Natural killer cell (primary cell): ENCODE measurements at regions not wholly inside any gene's neighbourhood (a gene's known extent, or its start where the extent isn't known, plus 50 kb on each side); places are given as distances from the start of the nearest gene placed in this dataset.

Experiments used
- ATAC-seq, 3 donors: fragments of 150-1000 bp in 2 of 3; fragments of 200-7000 bp in 1 of 3; cut with Tn5 transposase; 1 replicate in 1 of 3; 2 replicates in 2 of 3; pipeline ENCODE4 v1.10.0; 2021; ENCODE audit warnings: mild to moderate bottlenecking in 2 of 3, moderate library complexity in 2 of 3
- DNase-seq, 2 donors: peaks; one replicate each; pipeline versions ENCODE4 v3.0.0 to v3.0.0-alpha.2; 2013 to 2021; ENCODE audit warnings: mixed read lengths in 1 of 2
- H3K27ac ChIP-seq: one replicate; pipeline ENCODE4 v1.5.1; 2013; ENCODE audit warnings: mild to moderate bottlenecking, low read length
- H3K27me3 ChIP-seq: one replicate; pipeline ENCODE4 v1.6.1; 2013; ENCODE audit warnings: low read length; ENCODE audit not compliant: control insufficient read depth, insufficient read depth
- H3K36me3 ChIP-seq: one replicate; pipeline ENCODE4 v1.6.1; 2013; ENCODE audit warnings: low read length; ENCODE audit not compliant: control insufficient read depth, insufficient read depth
- H3K4me1 ChIP-seq: one replicate; pipeline ENCODE4 v1.6.1; 2013; ENCODE audit warnings: low read length; ENCODE audit not compliant: control insufficient read depth, insufficient read depth
- H3K4me3 ChIP-seq: one replicate; pipeline ENCODE4 v1.5.1; 2013; ENCODE audit warnings: low read length
- H3K9me3 ChIP-seq: one replicate; pipeline ENCODE4 v1.6.1; 2013; ENCODE audit warnings: low read length; ENCODE audit not compliant: control insufficient read depth, insufficient read depth
- H3K27ac Mint-ChIP-seq, 2 donors: one replicate each; pipeline ENCODE4 v1.8.0; 2022; ENCODE audit warnings: mild to moderate bottlenecking in 2 of 2, mixed read lengths in 2 of 2, moderate library complexity in 1 of 2
- H3K27me3 Mint-ChIP-seq, 2 donors: one replicate each; pipeline ENCODE4 v1.8.0; 2022; ENCODE audit warnings: low read depth in 2 of 2, mixed read lengths in 2 of 2
- H3K36me3 Mint-ChIP-seq: one replicate; pipeline ENCODE4 v1.8.0; 2022; ENCODE audit warnings: mixed read lengths
- H3K4me1 Mint-ChIP-seq, 2 donors: one replicate each; pipeline ENCODE4 v1.8.0; 2022; ENCODE audit warnings: mixed read lengths in 2 of 2
- H3K4me3 Mint-ChIP-seq: one replicate; pipeline ENCODE4 v1.8.0; 2022; ENCODE audit warnings: mild to moderate bottlenecking, moderate library complexity, mixed read lengths
- H3K9me3 Mint-ChIP-seq, 2 donors: one replicate each; pipeline ENCODE4 v1.8.0; 2022; ENCODE audit warnings: mixed read lengths in 2 of 2
- WGBS: methylation state at CpG from one replicate; pipeline ENCODE4 v1.1.7; 2013; ENCODE audit warnings: missing lambda C conversion rate; ENCODE audit not compliant: insufficient coverage; 5-methylcytosine and 5-hydroxymethylcytosine counted together
- intact Hi-C: fragments of 100-400 bp; cut with micrococcal nuclease; formaldehyde crosslinking; loops from one replicate; pipeline ENCODE4 v1.14.2; 2022
- TF ChIP-seq, protein P1 (sequence below): fragments of 200-600 bp; IDR thresholded peaks from one replicate; pipeline ENCODE4 v1.8.0; 2022; ENCODE audit warnings: antibody characterized with exemption

DNA sequence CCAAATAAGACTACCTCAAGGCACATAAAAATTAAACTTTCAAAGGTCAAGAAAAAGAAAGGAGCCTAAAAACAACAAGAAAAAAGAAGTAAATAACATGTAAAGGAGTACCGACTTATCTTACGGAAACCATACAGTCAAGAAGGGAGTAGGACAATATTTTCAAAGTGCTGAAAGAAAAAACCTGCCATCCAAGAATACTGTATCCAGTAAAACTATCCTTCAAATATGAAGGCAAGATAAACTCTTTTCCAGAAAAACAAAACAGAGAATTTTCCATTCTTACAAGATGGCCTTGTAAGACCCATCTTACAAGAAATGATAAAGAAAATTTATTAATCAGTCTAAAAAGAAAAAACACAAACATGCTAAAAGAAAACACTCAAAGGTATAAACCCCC, 302.2 kb downstream of the LMBRD1 start:
- no peaks in the 10 kb centered on the region for H3K4me1 ChIP-seq
- intact Hi-C loops, result no loop called here
- peaks cover 12% of the 10 kb centered on the region in 2 donors for H3K9me3 Mint-ChIP-seq
- no peaks in the 10 kb centered on the region for H3K27me3 Mint-ChIP-seq
- H3K4me3 ChIP-seq, result no peak overlapping the region
- H3K4me1 Mint-ChIP-seq, result no peaks in the 10 kb centered on the region
- H3K36me3 ChIP-seq, result no peaks in the 10 kb centered on the region
- no peak overlapping the region for H3K27ac ChIP-seq
- no peak overlapping the region for H3K27ac Mint-ChIP-seq
- no peak overlapping the region for H3K4me3 Mint-ChIP-seq
- TF ChIP-seq, protein P1, sequence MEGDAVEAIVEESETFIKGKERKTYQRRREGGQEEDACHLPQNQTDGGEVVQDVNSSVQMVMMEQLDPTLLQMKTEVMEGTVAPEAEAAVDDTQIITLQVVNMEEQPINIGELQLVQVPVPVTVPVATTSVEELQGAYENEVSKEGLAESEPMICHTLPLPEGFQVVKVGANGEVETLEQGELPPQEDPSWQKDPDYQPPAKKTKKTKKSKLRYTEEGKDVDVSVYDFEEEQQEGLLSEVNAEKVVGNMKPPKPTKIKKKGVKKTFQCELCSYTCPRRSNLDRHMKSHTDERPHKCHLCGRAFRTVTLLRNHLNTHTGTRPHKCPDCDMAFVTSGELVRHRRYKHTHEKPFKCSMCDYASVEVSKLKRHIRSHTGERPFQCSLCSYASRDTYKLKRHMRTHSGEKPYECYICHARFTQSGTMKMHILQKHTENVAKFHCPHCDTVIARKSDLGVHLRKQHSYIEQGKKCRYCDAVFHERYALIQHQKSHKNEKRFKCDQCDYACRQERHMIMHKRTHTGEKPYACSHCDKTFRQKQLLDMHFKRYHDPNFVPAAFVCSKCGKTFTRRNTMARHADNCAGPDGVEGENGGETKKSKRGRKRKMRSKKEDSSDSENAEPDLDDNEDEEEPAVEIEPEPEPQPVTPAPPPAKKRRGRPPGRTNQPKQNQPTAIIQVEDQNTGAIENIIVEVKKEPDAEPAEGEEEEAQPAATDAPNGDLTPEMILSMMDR, result no peak
- no peaks in the 10 kb centered on the region for H3K9me3 ChIP-seq
- H3K36me3 Mint-ChIP-seq, result no peaks in the 10 kb centered on the region
- ATAC-seq, result no peak
- no peaks in the 10 kb centered on the region for H3K27me3 ChIP-seq
- WGBS, result 92% methylated on average over 2 of the region's 2 CpGs
- no peak for DNase-seq

DNA sequence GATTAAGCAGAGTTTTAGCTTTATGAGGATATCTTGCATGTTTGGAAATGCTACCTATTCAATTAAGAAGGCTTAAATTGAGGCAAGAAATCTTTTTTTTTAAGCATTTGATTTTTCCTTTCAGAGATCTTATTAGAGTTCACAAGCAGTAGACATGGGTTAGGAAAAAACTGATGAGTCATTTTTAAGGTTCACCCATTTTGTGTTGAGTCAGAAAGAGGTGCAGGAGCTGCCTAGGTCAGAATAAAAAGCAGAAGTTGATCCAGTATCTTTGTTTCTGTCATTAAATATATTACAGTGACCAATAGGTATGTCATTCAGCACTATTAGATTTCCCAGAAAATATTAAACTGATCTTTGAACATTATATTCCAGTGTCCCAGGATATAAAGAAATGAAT, 306.8 kb downstream of the LMBRD1 start:
- Mint-ChIP-seq H3K4me3 (no peak overlapping the region), H3K36me3 (no peaks in the 10 kb centered on the region), H3K4me1 (no peaks in the 10 kb centered on the region), H3K9me3 (peaks cover 15 to 20% of the 10 kb centered on the region in 2 donors), H3K27me3 (no peaks in the 10 kb centered on the region), H3K27ac (no peak overlapping the region)
- no peaks in the 10 kb centered on the region for H3K36me3 ChIP-seq
- DNase-seq (no peak), ATAC-seq (no peak)
- TF ChIP-seq, protein P1, result no peak
- H3K4me3 ChIP-seq, result no peak overlapping the region
- intact Hi-C loops, result no loop called here
- H3K27me3 ChIP-seq, result no peaks in the 10 kb centered on the region
- H3K9me3 ChIP-seq, result no peaks in the 10 kb centered on the region
- no peaks in the 10 kb centered on the region for H3K4me1 ChIP-seq
- H3K27ac ChIP-seq, result no peak overlapping the region

DNA sequence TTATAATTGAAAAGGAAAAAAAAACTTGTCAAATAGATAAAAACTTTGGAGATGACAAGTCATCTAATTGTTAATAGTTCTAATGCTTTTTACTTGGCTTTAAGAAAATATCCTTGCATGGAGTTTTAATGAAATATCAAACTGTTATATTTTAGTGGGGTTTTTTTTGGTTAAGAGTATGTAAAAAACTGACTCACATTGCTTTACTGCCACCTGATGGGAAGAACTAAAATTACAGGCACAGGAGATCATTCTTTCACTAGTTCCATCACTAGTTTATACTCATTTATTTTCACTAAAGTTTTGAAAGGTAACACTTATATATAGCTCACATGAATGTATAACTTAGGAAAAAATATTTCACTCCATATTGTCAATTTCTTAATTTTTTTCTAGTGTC, 309.1 kb downstream of the LMBRD1 start:
- H3K4me3 Mint-ChIP-seq, result no peak overlapping the region
- H3K36me3 Mint-ChIP-seq, result no peaks in the 10 kb centered on the region
- no peak overlapping the region for H3K27ac ChIP-seq
- no peaks in the 10 kb centered on the region for H3K4me1 ChIP-seq
- H3K9me3 ChIP-seq, result no peaks in the 10 kb centered on the region
- H3K4me3 ChIP-seq, result no peak overlapping the region
- intact Hi-C loops, result no loop called here
- H3K27ac Mint-ChIP-seq, result no peak overlapping the region
- no peaks in the 10 kb centered on the region for H3K27me3 Mint-ChIP-seq
- no peaks in the 10 kb centered on the region for H3K27me3 ChIP-seq
- no peaks in the 10 kb centered on the region for H3K36me3 ChIP-seq
- TF ChIP-seq, protein P1, result no peak
- no peak for DNase-seq
- peaks cover 14 to 17% of the 10 kb centered on the region in 2 donors for H3K9me3 Mint-ChIP-seq
- no peaks in the 10 kb centered on the region for H3K4me1 Mint-ChIP-seq
- ATAC-seq, result no peak

DNA sequence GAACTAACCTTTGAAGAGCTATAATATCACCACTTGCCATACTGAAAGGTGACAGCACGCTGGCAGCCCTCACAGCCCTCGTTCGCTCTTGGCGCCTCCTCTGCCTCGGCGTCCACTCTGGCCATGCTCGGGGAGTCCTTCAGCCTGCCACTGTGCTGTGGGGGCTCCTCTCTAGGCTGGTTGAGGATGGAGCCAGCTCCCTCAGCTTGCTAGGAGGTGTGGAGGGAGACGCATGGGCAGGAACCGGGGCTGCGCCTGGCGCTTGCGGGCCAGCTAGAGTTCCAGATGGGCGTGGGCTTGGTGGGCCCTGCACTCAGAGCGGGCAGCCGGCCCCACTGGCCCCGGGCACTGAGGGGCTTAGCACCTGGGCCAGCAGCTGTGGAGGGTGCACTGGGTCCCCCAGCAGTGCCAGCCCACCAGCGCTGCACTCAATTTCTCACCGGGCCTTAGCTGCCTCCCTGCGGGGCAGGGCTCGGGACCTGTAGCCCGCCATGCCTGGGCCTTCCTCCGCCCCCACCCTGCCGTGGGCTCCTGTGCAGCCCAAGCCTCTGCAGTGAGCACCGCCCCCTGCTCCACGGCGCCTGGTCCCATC, 329.7 kb downstream of the LMBRD1 start:
- H3K4me1 ChIP-seq, result no peaks in the 10 kb centered on the region
- H3K36me3 Mint-ChIP-seq, result no peaks in the 10 kb centered on the region
- H3K4me3 ChIP-seq, result no peak overlapping the region
- no peak overlapping the region for H3K27ac Mint-ChIP-seq
- H3K4me3 Mint-ChIP-seq, result no peak overlapping the region
- H3K9me3 Mint-ChIP-seq, result peaks cover 0 to 4% of the 10 kb centered on the region in 2 donors
- ATAC-seq, result no peak
- intact Hi-C loops, result no loop called here
- TF ChIP-seq, protein P1, result no peak
- no peaks in the 10 kb centered on the region for H3K36me3 ChIP-seq
- no peaks in the 10 kb centered on the region for H3K27me3 ChIP-seq
- H3K9me3 ChIP-seq, result peaks cover 4% of the 10 kb centered on the region
- no peak for DNase-seq
- 93% methylated on average over 26 of the region's 26 CpGs for WGBS
- no peaks in the 10 kb centered on the region for H3K4me1 Mint-ChIP-seq
- no peaks in the 10 kb centered on the region for H3K27me3 Mint-ChIP-seq
- H3K27ac ChIP-seq, result no peak overlapping the region
